ENCODE measurements at regions not wholly inside any gene's neighbourhood (a gene's known extent, or its start where the extent isn't known, plus 50 kb on each side); places are given as distances from the start of the nearest gene placed in this dataset.
"Not testable (repeated sequence)": the region's sequence is repeated elsewhere in the genome, so short reads cannot be mapped to it uniquely, and the experiment has no call there.

GRCh38 chr3:20836801-20837200, 650.8 kb upstream of the SGO1 start:
- Histone ChIP-seq H3K9ac (ENCODE audit: low read length in 3 of 3) (no peak overlapping the region), H3K4me1 (ENCODE audit: control insufficient read depth in 2 of 3, insufficient read depth in 2 of 3, low read depth in 1 of 3, low read length in 3 of 3) (no peaks in the 10 kb centered on the region), H3K36me3 (ENCODE audit: control insufficient read depth in 2 of 3, insufficient read depth in 3 of 3, low read length in 3 of 3) (no peaks in the 10 kb centered on the region), H3K4me3 (ENCODE audit: low read length in 3 of 3) (no peak overlapping the region), H3K27ac (ENCODE audit: low read depth in 2 of 2, low read length in 2 of 2) (no peak overlapping the region), H3K9me3 (ENCODE audit: control insufficient read depth in 2 of 3, insufficient read depth in 1 of 3, low read length in 3 of 3) (no peaks in the 10 kb centered on the region), H3K27me3 (ENCODE audit: control insufficient read depth, insufficient read depth, low read length) (no peaks in the 10 kb centered on the region)
- TF ChIP-seq CTCF (IDR thresholded peaks at IDR 0.05; ENCODE audit: borderline replicate concordance, extremely low read depth, insufficient read depth) = no peak
- no peak for DNase-seq
- intact Hi-C loops (cut with DNase I) = no loop called here
- FAIRE-seq = no peak

- H3K36me3 ChIP-seq (ENCODE audit: control insufficient read depth in 2 of 3, insufficient read depth in 3 of 3, low read length in 3 of 3) = no peaks in the 10 kb centered on the region
- FAIRE-seq (no peak), DNase-seq (no peak)
- TF ChIP-seq CTCF (IDR thresholded peaks at IDR 0.05; ENCODE audit: borderline replicate concordance, extremely low read depth, insufficient read depth) = no peak
- no peak overlapping the region for H3K27ac ChIP-seq (ENCODE audit: low read depth in 2 of 2, low read length in 2 of 2)
- no peaks in the 10 kb centered on the region for H3K27me3 ChIP-seq (ENCODE audit: control insufficient read depth, insufficient read depth, low read length)
- H3K4me3 ChIP-seq (ENCODE audit: low read length in 3 of 3) = no peak overlapping the region
- H3K9me3 ChIP-seq (ENCODE audit: control insufficient read depth in 2 of 3, insufficient read depth in 1 of 3, low read length in 3 of 3) = no peaks in the 10 kb centered on the region
- no peaks in the 10 kb centered on the region for H3K4me1 ChIP-seq (ENCODE audit: control insufficient read depth in 2 of 3, insufficient read depth in 2 of 3, low read depth in 1 of 3, low read length in 3 of 3)
- no peak overlapping the region for H3K9ac ChIP-seq (ENCODE audit: low read length in 3 of 3)
- intact Hi-C loops (cut with DNase I) = no loop called here
These were observed 647.0 kb upstream of the SGO1 start for GRCh38 chr3:20832963-20833362.

GRCh38 chr3:20822251-20822650, 636.2 kb upstream of the SGO1 start:
- no peak for TF ChIP-seq CTCF (IDR thresholded peaks at IDR 0.05; ENCODE audit: borderline replicate concordance, extremely low read depth, insufficient read depth)
- no peak overlapping the region for H3K9ac ChIP-seq (ENCODE audit: low read length in 3 of 3)
- intact Hi-C loops (cut with DNase I) = no loop called here
- no peak overlapping the region for H3K4me3 ChIP-seq (ENCODE audit: low read length in 3 of 3)
- FAIRE-seq (no peak), DNase-seq (no peak)
- no peaks in the 10 kb centered on the region for H3K9me3 ChIP-seq (ENCODE audit: control insufficient read depth in 2 of 3, insufficient read depth in 1 of 3, low read length in 3 of 3)
- H3K27me3 ChIP-seq (ENCODE audit: control insufficient read depth, insufficient read depth, low read length) = no peaks in the 10 kb centered on the region
- H3K36me3 ChIP-seq (ENCODE audit: control insufficient read depth in 2 of 3, insufficient read depth in 3 of 3, low read length in 3 of 3) = no peaks in the 10 kb centered on the region
- H3K4me1 ChIP-seq (ENCODE audit: control insufficient read depth in 2 of 3, insufficient read depth in 2 of 3, low read depth in 1 of 3, low read length in 3 of 3) = no peaks in the 10 kb centered on the region
- no peak overlapping the region for H3K27ac ChIP-seq (ENCODE audit: low read depth in 2 of 2, low read length in 2 of 2)

GRCh38 chr3:20820872-20821271, 634.9 kb upstream of the SGO1 start:
- FAIRE-seq; H3K9ac ChIP-seq (ENCODE audit: low read length in 3 of 3); DNase-seq; H3K27ac ChIP-seq (ENCODE audit: low read depth in 2 of 2, low read length in 2 of 2); H3K4me3 ChIP-seq (ENCODE audit: low read length in 3 of 3); H3K4me1 ChIP-seq (ENCODE audit: control insufficient read depth in 2 of 3, insufficient read depth in 2 of 3, low read depth in 1 of 3, low read length in 3 of 3); H3K27me3 ChIP-seq (ENCODE audit: control insufficient read depth, insufficient read depth, low read length); H3K36me3 ChIP-seq (ENCODE audit: control insufficient read depth in 2 of 3, insufficient read depth in 3 of 3, low read length in 3 of 3); intact Hi-C loops (cut with DNase I); H3K9me3 ChIP-seq (ENCODE audit: control insufficient read depth in 2 of 3, insufficient read depth in 1 of 3, low read length in 3 of 3): not testable (repeated sequence)
